ENCODE measurements at regions not wholly inside any gene's neighbourhood (a gene's known extent, or its start where the extent isn't known, plus 50 kb on each side); places are given as distances from the start of the nearest gene placed in this dataset.

DNA sequence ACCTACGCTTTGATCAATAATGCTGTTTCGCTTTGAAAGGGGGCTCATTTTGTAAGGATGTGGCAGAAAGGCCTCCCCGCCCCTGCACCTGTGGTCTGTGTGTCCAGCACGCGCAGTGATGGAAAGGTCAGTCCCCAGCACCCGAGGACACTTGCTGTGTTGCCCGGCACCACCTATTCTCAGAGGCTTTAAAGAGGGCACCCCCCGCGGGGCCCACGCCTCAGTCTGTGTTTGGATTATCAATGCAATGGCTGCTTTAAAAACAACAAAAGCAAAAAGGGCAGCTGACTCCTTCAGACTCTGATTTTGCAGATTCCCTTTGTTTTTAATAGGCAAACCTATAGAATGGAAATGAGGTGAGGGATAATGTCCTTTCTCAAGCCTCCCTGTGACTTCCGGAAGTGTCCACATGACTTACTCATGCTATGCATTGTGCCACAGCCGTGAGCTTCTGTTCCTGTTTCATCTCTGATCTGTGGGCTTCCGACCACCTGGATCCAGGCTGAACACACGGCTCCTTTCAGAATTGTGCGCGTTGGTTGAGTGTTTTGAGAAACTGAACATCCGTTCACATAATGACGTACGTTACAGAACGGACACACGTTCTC lies 416.2 kb downstream of the IRX2 start:
- H3K27ac ChIP-seq (ENCODE audit: low read length), result no peak overlapping the region

DNA sequence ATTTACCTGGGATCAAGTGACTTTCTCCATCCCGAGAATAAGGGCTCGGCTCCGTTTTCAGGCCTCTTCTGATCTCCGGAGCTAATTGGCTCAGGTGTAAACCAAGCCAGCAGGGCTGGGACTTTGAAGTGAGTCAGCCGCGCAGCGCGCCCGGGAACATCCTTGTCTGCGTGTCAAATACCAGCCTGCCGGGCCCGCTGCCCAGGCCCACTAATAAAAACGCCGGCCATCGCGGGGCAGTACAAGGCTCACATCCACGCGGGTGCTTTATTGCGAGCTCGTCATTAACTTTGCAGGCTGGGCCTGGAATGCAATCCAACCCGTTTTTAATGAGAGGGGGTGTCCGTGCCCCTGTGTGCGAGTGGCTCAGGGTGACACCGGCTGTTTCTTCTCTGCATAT lies 416.8 kb downstream of the IRX2 start:
- no peak overlapping the region for H3K27ac ChIP-seq (ENCODE audit: low read length)
- H3K4me1 ChIP-seq (ENCODE audit: low read length), result no peaks in the 10 kb centered on the region
- no peak overlapping the region for H3K4me2 ChIP-seq (ENCODE audit: low read depth, low read length)
- H3F3A ChIP-seq (ENCODE audit: insufficient read depth, low read length), result no peaks in the 10 kb centered on the region
- H3K9me3 ChIP-seq (replicated peaks; ENCODE audit: insufficient read depth, low read length), result no peaks in the 10 kb centered on the region
- H3K9me2 ChIP-seq (replicated peaks; ENCODE audit: insufficient read depth, low read length), result no peaks in the 10 kb centered on the region
- H3K79me2 ChIP-seq (ENCODE audit: low read length), result no peaks in the 10 kb centered on the region
- H3K36me3 ChIP-seq (replicated peaks; ENCODE audit: insufficient read depth, low read length), result no peaks in the 10 kb centered on the region
- TF ChIP-seq EZH2phosphoT487 (IDR thresholded peaks at IDR 0.05; ENCODE audit: low read length) (no peak), CTCF (IDR thresholded peaks at IDR 0.05; ENCODE audit: low read length) (no peak), EZH2 (optimal IDR thresholded peaks at IDR 0.05; ENCODE audit: low read depth, low read length) (no peak)
- H3K9ac ChIP-seq (ENCODE audit: low read length), result no peak overlapping the region
- no peak overlapping the region for H3K4me3 ChIP-seq (ENCODE audit: low read length)
- no peak for DNase-seq
- no peaks in the 10 kb centered on the region for H3K27me3 ChIP-seq (replicated peaks; ENCODE audit: insufficient read depth, low read length)
- H2AFZ ChIP-seq (ENCODE audit: low read length), result no peak overlapping the region
- no peaks in the 10 kb centered on the region for H4K20me1 ChIP-seq (ENCODE audit: insufficient read depth, low read length)

More for the DNA sequence above, 416.2 kb downstream of the IRX2 start:
- no peaks in the 10 kb centered on the region for H3K4me1 ChIP-seq (ENCODE audit: low read length)
- no peak overlapping the region for H2AFZ ChIP-seq (ENCODE audit: low read length)
- no peaks in the 10 kb centered on the region for H3K9me3 ChIP-seq (replicated peaks; ENCODE audit: insufficient read depth, low read length)
- TF ChIP-seq EZH2phosphoT487 (IDR thresholded peaks at IDR 0.05; ENCODE audit: low read length), result no peak
- TF ChIP-seq CTCF (IDR thresholded peaks at IDR 0.05; ENCODE audit: low read length), result no peak
- TF ChIP-seq EZH2 (optimal IDR thresholded peaks at IDR 0.05; ENCODE audit: low read depth, low read length), result no peak
- H3K9ac ChIP-seq (ENCODE audit: low read length), result no peak overlapping the region
- no peak overlapping the region for H3K4me2 ChIP-seq (ENCODE audit: low read depth, low read length)
- no peaks in the 10 kb centered on the region for H3K27me3 ChIP-seq (replicated peaks; ENCODE audit: insufficient read depth, low read length)
- no peaks in the 10 kb centered on the region for H3K79me2 ChIP-seq (ENCODE audit: low read length)
- H3K4me3 ChIP-seq (ENCODE audit: low read length), result no peak overlapping the region
- H3K9me2 ChIP-seq (replicated peaks; ENCODE audit: insufficient read depth, low read length), result no peaks in the 10 kb centered on the region
- DNase-seq, result no peak
- H4K20me1 ChIP-seq (ENCODE audit: insufficient read depth, low read length), result no peaks in the 10 kb centered on the region
- no peaks in the 10 kb centered on the region for H3K36me3 ChIP-seq (replicated peaks; ENCODE audit: insufficient read depth, low read length)
- no peaks in the 10 kb centered on the region for H3F3A ChIP-seq (ENCODE audit: insufficient read depth, low read length)

DNA sequence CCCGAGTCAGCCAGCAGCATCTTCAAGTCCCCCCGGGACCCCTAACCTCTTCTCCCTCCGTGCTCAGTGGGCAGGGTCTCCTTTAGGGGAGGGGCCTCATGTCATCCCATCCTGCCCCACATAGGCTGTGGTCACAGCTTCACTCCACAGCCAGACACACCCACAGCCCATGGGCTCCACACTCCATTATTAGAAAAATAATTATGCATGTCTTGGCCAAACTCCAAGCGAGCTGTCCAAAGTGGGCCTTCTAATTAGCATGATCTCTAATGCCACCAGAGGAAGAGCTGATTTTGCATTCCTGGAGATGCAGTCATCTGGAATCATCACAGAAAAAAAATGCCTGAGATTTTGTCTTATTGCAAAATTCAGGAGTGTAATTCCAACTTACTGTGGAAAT lies 418.2 kb downstream of the IRX2 start:
- Histone ChIP-seq H3K4me3 (ENCODE audit: low read length) (no peak overlapping the region), H3K79me2 (ENCODE audit: low read length) (no peaks in the 10 kb centered on the region), H3K4me1 (ENCODE audit: low read length) (no peaks in the 10 kb centered on the region), H3K9me3 (replicated peaks; ENCODE audit: insufficient read depth, low read length) (no peaks in the 10 kb centered on the region), H2AFZ (ENCODE audit: low read length) (no peak overlapping the region), H3K27me3 (replicated peaks; ENCODE audit: insufficient read depth, low read length) (no peaks in the 10 kb centered on the region), H3K36me3 (replicated peaks; ENCODE audit: insufficient read depth, low read length) (no peaks in the 10 kb centered on the region), H3K9me2 (replicated peaks; ENCODE audit: insufficient read depth, low read length) (no peaks in the 10 kb centered on the region), H4K20me1 (ENCODE audit: insufficient read depth, low read length) (no peaks in the 10 kb centered on the region), H3F3A (ENCODE audit: insufficient read depth, low read length) (no peaks in the 10 kb centered on the region), H3K4me2 (ENCODE audit: low read depth, low read length) (no peak overlapping the region), H3K27ac (ENCODE audit: low read length) (no peak overlapping the region), H3K9ac (ENCODE audit: low read length) (no peak overlapping the region)
- no peak for DNase-seq
- TF ChIP-seq CTCF (IDR thresholded peaks at IDR 0.05; ENCODE audit: low read length) (no peak), EZH2 (optimal IDR thresholded peaks at IDR 0.05; ENCODE audit: low read depth, low read length) (no peak), EZH2phosphoT487 (IDR thresholded peaks at IDR 0.05; ENCODE audit: low read length) (no peak)
